GM12878 (cell line): ENCODE measurements at regions not wholly inside any gene's neighbourhood (a gene's known extent, or its start where the extent isn't known, plus 50 kb on each side); places are given as distances from the start of the nearest gene placed in this dataset.

Source experiments
- CEBPB ChIP-seq, 2 experiments: fragments of 150-350 bp in 1 of 2; IDR thresholded peaks; 2 replicates each; pipeline ENCODE4 v1.6.1; 2012 to 2014; ENCODE audit warnings: low read depth in 2 of 2, low read length in 2 of 2, borderline replicate concordance in 1 of 2, inconsistent platforms in 1 of 2
- CTCF ChIP-seq, 3 experiments: IDR thresholded peaks in 2 of 3; conservative IDR thresholded peaks in 1 of 3; 2 replicates each; pipeline ENCODE4 v1.5.1; 2011; ENCODE audit warnings: low read depth in 3 of 3, low read length in 3 of 3, mild to moderate bottlenecking in 3 of 3, control low read depth in 2 of 3, moderate library complexity in 2 of 3, inconsistent platforms in 1 of 3, mixed read lengths in 1 of 3; ENCODE audit not compliant: control insufficient read depth in 2 of 3, insufficient read depth in 1 of 3; ENCODE audit errors: extremely low read depth in 1 of 3
- FOXM1 ChIP-seq: IDR thresholded peaks from 2 replicates; pipeline ENCODE4 v1.6.1; 2012; ENCODE audit warnings: low read depth, mild to moderate bottlenecking, inconsistent platforms, low read length, moderate library complexity
- NFYB ChIP-seq: IDR thresholded peaks from 2 replicates; pipeline ENCODE4 v1.6.1; 2011; ENCODE audit warnings: low read depth, mild to moderate bottlenecking, low read length, improper control_type of control experiment, moderate library complexity; ENCODE audit not compliant: insufficient read depth
- POLR2A ChIP-seq: IDR thresholded peaks from 2 replicates; pipeline ENCODE4 v1.6.1; 2011; ENCODE audit warnings: low read depth, mild to moderate bottlenecking, low read length
- RAD21 ChIP-seq: IDR thresholded peaks from 2 replicates; pipeline ENCODE4 v1.6.1; 2011; ENCODE audit warnings: mild to moderate bottlenecking, low read depth, low read length, moderate library complexity; ENCODE audit not compliant: insufficient read depth
- REST ChIP-seq: IDR thresholded peaks from 2 replicates; pipeline ENCODE4 v1.6.1; 2012; ENCODE audit warnings: mild to moderate bottlenecking, low read depth, low read length
- TF ChIP-seq, protein P1 (sequence below): fragments of 450-650 bp; IDR thresholded peaks from 2 replicates; pipeline ENCODE4 v1.6.1; 2016; ENCODE audit warnings: mild to moderate bottlenecking

GRCh38 chr1:38641661-38642060 lies 217.9 kb downstream of the RRAGC start:
- TF ChIP-seq CEBPB (IDR thresholded peaks at IDR 0.05; ENCODE audit: borderline replicate concordance in 1 of 2, low read depth in 2 of 2, low read length in 2 of 2) (no peak), CTCF (IDR thresholded peaks at IDR 0.05 in 2 of 3, conservative IDR thresholded peaks at IDR 0.05 in 1 of 3; ENCODE audit: control insufficient read depth in 2 of 3, extremely low read depth in 1 of 3, insufficient read depth in 1 of 3, low read depth in 3 of 3, low read length in 3 of 3) (no peak), RAD21 (no peak), REST (no peak), FOXM1 (no peak), POLR2A (no peak), NFYB (no peak)
- TF ChIP-seq, protein P1, sequence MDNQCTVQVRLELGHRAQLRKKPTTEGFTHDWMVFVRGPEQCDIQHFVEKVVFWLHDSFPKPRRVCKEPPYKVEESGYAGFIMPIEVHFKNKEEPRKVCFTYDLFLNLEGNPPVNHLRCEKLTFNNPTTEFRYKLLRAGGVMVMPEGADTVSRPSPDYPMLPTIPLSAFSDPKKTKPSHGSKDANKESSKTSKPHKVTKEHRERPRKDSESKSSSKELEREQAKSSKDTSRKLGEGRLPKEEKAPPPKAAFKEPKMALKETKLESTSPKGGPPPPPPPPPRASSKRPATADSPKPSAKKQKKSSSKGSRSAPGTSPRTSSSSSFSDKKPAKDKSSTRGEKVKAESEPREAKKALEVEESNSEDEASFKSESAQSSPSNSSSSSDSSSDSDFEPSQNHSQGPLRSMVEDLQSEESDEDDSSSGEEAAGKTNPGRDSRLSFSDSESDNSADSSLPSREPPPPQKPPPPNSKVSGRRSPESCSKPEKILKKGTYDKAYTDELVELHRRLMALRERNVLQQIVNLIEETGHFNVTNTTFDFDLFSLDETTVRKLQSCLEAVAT: no peak
